Tibial artery (tissue), 4 donors: ENCODE measurements at regions not wholly inside any gene's neighbourhood (a gene's known extent, or its start where the extent isn't known, plus 50 kb on each side); places are given as distances from the start of the nearest gene placed in this dataset.

Source experiments
- DNase-seq, 2 donors: peaks; one replicate each; pipeline ENCODE4 v3.0.0-alpha.2; 2019
- H3K27ac ChIP-seq, 2 donors: fragments of 200-600 bp; sonication (generic) in 1 of 2; 1 replicate in 1 of 2; 2 replicates in 1 of 2; pipeline ENCODE4 v1.5.1; 2018 to 2019; ENCODE audit warnings: mild to moderate bottlenecking in 1 of 2
- H3K27me3 ChIP-seq, 2 donors: fragments of 200-600 bp; sonication (generic) in 1 of 2; one replicate each; pipeline versions ENCODE4 v1.5.1 to v1.6.0; 2016 to 2019
- H3K36me3 ChIP-seq, 3 donors: fragments of 200-600 bp; sonication (generic) in 2 of 3; one replicate each; pipeline ENCODE4 v1.5.1; 2016 to 2019; ENCODE audit warnings: mild to moderate bottlenecking in 2 of 3
- H3K4me1 ChIP-seq, 4 donors: fragments of 200-600 bp; sonication (generic) in 2 of 4; 1 replicate in 3 of 4; 2 replicates in 1 of 4; pipeline ENCODE4 v1.5.1; 2016 to 2019
- H3K4me3 ChIP-seq, 2 donors: fragments of 200-600 bp; sonication (generic) in 1 of 2; 1 replicate in 1 of 2; 2 replicates in 1 of 2; pipeline ENCODE4 v1.5.1; 2018 to 2019; ENCODE audit warnings: mild to moderate bottlenecking in 2 of 2
- H3K9me3 ChIP-seq, 3 donors: fragments of 200-600 bp; sonication (generic) in 1 of 3; one replicate each; pipeline ENCODE4 v1.5.1; 2016 to 2019
- intact Hi-C: fragments of 100-400 bp; cut with DNase I; formaldehyde crosslinking; loops from one replicate; pipeline ENCODE4 v1.15.0; 2023; ENCODE audit warnings: low total_unique reads
- TF ChIP-seq, protein P1 (sequence below), 2 experiments: fragments of 200-600 bp in 1 of 2; fragments of 450-650 bp in 1 of 2; IDR thresholded peaks; one replicate each; pipeline ENCODE4 v1.5.1; 2017 to 2019; ENCODE audit warnings: antibody characterized with exemption in 2 of 2, mild to moderate bottlenecking in 1 of 2, moderate library complexity in 1 of 2

DNA sequence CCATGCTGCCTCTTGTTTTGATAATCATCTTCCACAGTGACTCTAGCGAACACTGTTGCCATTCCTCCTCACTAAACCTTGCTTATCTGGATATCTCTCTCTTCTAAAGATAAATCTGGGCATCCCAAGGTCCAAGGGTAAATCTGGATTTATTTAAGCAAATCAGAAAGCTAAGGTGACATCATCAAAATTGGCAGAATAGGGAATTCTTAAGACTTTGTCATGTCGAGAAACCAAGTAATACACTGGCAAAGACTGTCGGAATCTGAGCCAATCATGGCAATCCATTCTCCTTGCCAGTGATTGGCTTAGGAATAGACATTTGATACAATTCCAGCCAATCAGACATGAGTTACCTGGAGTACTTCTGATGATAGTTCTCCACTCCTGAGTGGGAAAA is 362.7 kb upstream of the PTGER4 start:
- Histone ChIP-seq H3K27ac (no peak overlapping the region), H3K9me3 (no peaks in the 10 kb centered on the region), H3K36me3 (no peaks in the 10 kb centered on the region), H3K4me1 (no peaks in the 10 kb centered on the region), H3K27me3 (no peaks in the 10 kb centered on the region), H3K4me3 (no peak overlapping the region)
- intact Hi-C loops, result no loop called here
- TF ChIP-seq, protein P1, sequence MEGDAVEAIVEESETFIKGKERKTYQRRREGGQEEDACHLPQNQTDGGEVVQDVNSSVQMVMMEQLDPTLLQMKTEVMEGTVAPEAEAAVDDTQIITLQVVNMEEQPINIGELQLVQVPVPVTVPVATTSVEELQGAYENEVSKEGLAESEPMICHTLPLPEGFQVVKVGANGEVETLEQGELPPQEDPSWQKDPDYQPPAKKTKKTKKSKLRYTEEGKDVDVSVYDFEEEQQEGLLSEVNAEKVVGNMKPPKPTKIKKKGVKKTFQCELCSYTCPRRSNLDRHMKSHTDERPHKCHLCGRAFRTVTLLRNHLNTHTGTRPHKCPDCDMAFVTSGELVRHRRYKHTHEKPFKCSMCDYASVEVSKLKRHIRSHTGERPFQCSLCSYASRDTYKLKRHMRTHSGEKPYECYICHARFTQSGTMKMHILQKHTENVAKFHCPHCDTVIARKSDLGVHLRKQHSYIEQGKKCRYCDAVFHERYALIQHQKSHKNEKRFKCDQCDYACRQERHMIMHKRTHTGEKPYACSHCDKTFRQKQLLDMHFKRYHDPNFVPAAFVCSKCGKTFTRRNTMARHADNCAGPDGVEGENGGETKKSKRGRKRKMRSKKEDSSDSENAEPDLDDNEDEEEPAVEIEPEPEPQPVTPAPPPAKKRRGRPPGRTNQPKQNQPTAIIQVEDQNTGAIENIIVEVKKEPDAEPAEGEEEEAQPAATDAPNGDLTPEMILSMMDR (IDR thresholded peaks at IDR 0.05), result no peak
- no peak for DNase-seq

DNA sequence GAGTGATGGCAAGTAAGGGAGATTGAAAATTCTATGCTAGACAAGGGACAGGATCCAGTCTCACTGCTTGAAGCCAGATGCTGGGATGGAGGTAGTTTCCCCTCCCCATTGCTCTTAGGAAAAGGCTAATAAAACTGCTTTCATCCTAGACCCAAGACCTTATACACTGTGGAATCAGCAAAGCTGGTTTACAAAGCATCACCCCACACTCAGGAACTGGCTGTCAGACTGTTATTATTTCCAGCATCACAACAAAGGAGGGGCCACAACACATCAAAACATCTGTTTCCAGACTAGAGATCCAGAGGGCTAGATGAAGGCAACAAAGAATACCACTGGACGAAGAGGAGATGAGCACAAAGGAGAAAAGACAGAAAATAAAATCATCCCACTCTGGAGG is 364.6 kb upstream of the PTGER4 start:
- TF ChIP-seq, protein P1 (IDR thresholded peaks at IDR 0.05), result no peak
- H3K27ac ChIP-seq, result no peak overlapping the region
- intact Hi-C loops, result no loop called here
- H3K4me1 ChIP-seq, result no peaks in the 10 kb centered on the region
- DNase-seq, result no peak
- H3K27me3 ChIP-seq, result no peaks in the 10 kb centered on the region
- no peaks in the 10 kb centered on the region for H3K9me3 ChIP-seq
- no peak overlapping the region for H3K4me3 ChIP-seq
- H3K36me3 ChIP-seq, result no peaks in the 10 kb centered on the region

DNA sequence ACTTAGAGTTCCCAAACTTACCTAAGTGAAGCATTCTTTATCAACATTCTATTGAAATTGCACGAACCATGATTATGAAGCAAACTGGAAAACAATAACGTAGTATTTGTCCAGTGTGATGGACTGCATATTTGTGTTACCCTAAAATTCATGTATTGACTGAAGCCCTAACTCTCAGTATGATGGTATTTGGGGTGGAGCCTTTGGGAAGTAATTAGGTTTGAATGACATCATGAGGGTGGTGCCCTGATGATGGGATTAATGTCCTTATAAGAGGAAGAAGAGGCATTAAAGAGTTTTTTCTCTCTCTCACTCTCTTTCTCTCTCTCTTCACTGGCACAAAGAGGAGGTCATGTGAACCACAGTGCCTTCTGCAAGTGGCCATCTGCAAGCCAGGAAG is 365.4 kb upstream of the PTGER4 start:
- Histone ChIP-seq H3K4me1 (no peaks in the 10 kb centered on the region), H3K4me3 (no peak overlapping the region), H3K36me3 (no peaks in the 10 kb centered on the region), H3K9me3 (no peaks in the 10 kb centered on the region), H3K27ac (no peak overlapping the region), H3K27me3 (no peaks in the 10 kb centered on the region)
- TF ChIP-seq, protein P1 (IDR thresholded peaks at IDR 0.05), result no peak
- intact Hi-C loops, result no loop called here
- DNase-seq, result no peak

DNA sequence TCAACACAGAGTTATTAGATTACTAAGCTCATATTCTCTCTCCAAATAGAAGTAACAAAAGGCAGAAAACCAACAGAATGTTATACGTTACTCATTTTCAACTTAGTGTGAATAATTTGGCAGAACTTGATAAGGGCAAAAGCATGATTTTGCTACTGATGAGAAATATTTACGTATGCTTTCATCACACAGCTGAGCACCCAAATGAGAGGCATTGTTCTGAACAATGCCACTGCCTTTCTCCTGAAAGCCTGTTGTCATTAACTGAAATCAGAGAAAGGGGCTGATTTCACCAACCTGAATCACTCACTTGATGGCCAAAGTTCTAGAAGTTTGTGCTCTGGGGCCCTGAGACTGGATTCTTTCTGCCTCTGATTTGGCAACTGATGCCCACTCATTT is 367.5 kb upstream of the PTGER4 start:
- TF ChIP-seq, protein P1 (IDR thresholded peaks at IDR 0.05), result no peak
- H3K4me1 ChIP-seq, result no peaks in the 10 kb centered on the region

DNA sequence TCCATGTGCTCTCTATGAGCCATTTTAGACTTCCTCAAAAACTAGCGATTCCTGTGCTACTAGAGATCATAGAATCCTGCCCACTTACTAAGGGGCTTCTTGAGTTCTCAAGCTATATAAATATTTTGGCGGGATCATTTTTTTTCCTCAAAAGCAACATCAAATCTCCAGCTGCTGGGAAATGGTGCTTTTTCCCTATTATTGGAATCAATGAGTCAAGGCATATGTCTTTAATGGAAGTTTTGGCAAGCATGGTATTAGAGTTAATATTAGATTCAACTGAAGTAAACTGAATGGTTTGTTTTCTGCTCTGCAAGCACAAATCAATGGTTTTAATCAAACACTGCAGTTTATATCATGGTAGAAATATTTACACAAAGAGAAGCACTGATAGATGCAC is 369.9 kb upstream of the PTGER4 start:
- H3K27ac ChIP-seq, result no peak overlapping the region

More for the DNA sequence above, 367.5 kb upstream of the PTGER4 start:
- DNase-seq, result no peak
- Histone ChIP-seq H3K27me3 (no peaks in the 10 kb centered on the region), H3K36me3 (no peaks in the 10 kb centered on the region), H3K4me3 (no peak overlapping the region), H3K9me3 (no peaks in the 10 kb centered on the region), H3K27ac (no peak overlapping the region)
- intact Hi-C loops, result no loop called here

More for the DNA sequence above, 369.9 kb upstream of the PTGER4 start:
- Histone ChIP-seq H3K36me3 (no peaks in the 10 kb centered on the region), H3K27me3 (no peaks in the 10 kb centered on the region), H3K4me3 (no peak overlapping the region), H3K9me3 (no peaks in the 10 kb centered on the region), H3K4me1 (no peaks in the 10 kb centered on the region)
- TF ChIP-seq, protein P1 (IDR thresholded peaks at IDR 0.05), result no peak
- DNase-seq, result no peak
- intact Hi-C loops, result no loop called here
